Endothelial cell of umbilical vein (primary cell): ENCODE measurements at regions not wholly inside any gene's neighbourhood (a gene's known extent, or its start where the extent isn't known, plus 50 kb on each side); places are given as distances from the start of the nearest gene placed in this dataset.

Experiments used
- BruUV-seq: library from RNA; stranded (reverse); fragments of 400-500 nt; replicated peaks from 2 replicates; lab custom pipeline; 2021; lab: Mats Ljungman, UMichigan
- CTCF ChIA-PET: fragments of 300-600, 350-600 bp; sonication (Branson Sonifier 250); formaldehyde crosslinking; loops from one replicate; lab custom pipeline; 2021; ENCODE audit warnings: antibody characterized with exemption, inconsistent platforms; lab: Charles Lee
- POLR2A ChIA-PET: fragments of 300-600, 350-600 bp; sonication (Branson Sonifier 250); formaldehyde crosslinking; loops from one replicate; lab custom pipeline; 2021; ENCODE audit warnings: antibody characterized with exemption, inconsistent platforms; lab: Charles Lee
- DNase-seq: peaks from one replicate; pipeline ENCODE4 v3.0.0-alpha.2; 2011; ENCODE audit warnings: low read depth, low spot score
- FAIRE-seq: peaks from 2 replicates; lab custom pipeline; 2011; peaks lifted over from hg19 to GRCh38; lab: Jason Lieb, UNC
- H2AFZ ChIP-seq: 2 replicates; pipeline ENCODE4 v1.6.0; 2012; ENCODE audit warnings: low read depth, low read length, control low read depth, inconsistent platforms
- H3K27ac ChIP-seq: 2 replicates; pipeline ENCODE4 v1.5.1; 2011; ENCODE audit warnings: low read depth, mild to moderate bottlenecking, control low read depth, low read length, moderate library complexity; ENCODE audit not compliant: insufficient read depth
- H3K27me3 ChIP-seq, 2 experiments: 2 replicates each; pipeline versions ENCODE4 v1.6.0 to v1.6.1; 2011; ENCODE audit warnings: low read length in 2 of 2, mixed read lengths in 1 of 2; ENCODE audit not compliant: control insufficient read depth in 2 of 2, insufficient read depth in 2 of 2
- H3K36me3 ChIP-seq, 2 experiments: 2 replicates in 1 of 2; 3 replicates in 1 of 2; pipeline ENCODE4 v1.5.1; 2011; ENCODE audit warnings: low read length in 2 of 2, mild to moderate bottlenecking in 1 of 2, moderate library complexity in 1 of 2; ENCODE audit not compliant: control insufficient read depth in 2 of 2, insufficient read depth in 2 of 2; ENCODE audit errors: extremely low read depth in 1 of 2
- H3K4me1 ChIP-seq: 3 replicates; pipeline ENCODE4 v1.5.1; 2011; ENCODE audit warnings: mild to moderate bottlenecking, low read length; ENCODE audit not compliant: control insufficient read depth, insufficient read depth; ENCODE audit errors: extremely low read depth
- H3K4me2 ChIP-seq: 2 replicates; pipeline ENCODE4 v1.6.1; 2011; ENCODE audit warnings: low read length, control low read depth, mixed read lengths; ENCODE audit not compliant: insufficient read depth
- H3K4me3 ChIP-seq, 3 experiments: fragments of 200-600 bp in 1 of 3; sonication (generic), shearing (Covaris generic) in 1 of 3; replicated peaks in 1 of 3; 2 replicates each; pipeline ENCODE4 v1.5.1; 2011 to 2016; ENCODE audit warnings: control low read depth in 3 of 3, low read length in 3 of 3, mild to moderate bottlenecking in 2 of 3, inconsistent platforms in 1 of 3, low read depth in 1 of 3, moderate library complexity in 1 of 3; ENCODE audit not compliant: insufficient read depth in 1 of 3
- H3K79me2 ChIP-seq: 2 replicates; pipeline ENCODE4 v1.6.0; 2012; ENCODE audit warnings: low read length, inconsistent platforms; ENCODE audit not compliant: control insufficient read depth, insufficient read depth
- H3K9ac ChIP-seq: replicated peaks from 2 replicates; pipeline ENCODE3; 2011; ENCODE audit warnings: low read length, control low read depth; ENCODE audit not compliant: insufficient read depth; ENCODE audit errors: extremely low read depth
- H3K9me1 ChIP-seq: replicated peaks from 3 replicates; pipeline ENCODE4 v1.6.0; 2011; ENCODE audit warnings: mild to moderate bottlenecking, low read length; ENCODE audit not compliant: control insufficient read depth, insufficient read depth; ENCODE audit errors: extremely low read depth
- H3K9me3 ChIP-seq: replicated peaks from 2 replicates; pipeline ENCODE4 v1.5.1; 2012; ENCODE audit warnings: low read length, inconsistent platforms; ENCODE audit not compliant: control insufficient read depth, insufficient read depth
- H4K20me1 ChIP-seq: replicated peaks from 2 replicates; pipeline ENCODE3; 2011; ENCODE audit warnings: mild to moderate bottlenecking, low read length; ENCODE audit not compliant: control insufficient read depth, insufficient read depth; ENCODE audit errors: extremely low read depth
- EZH2 ChIP-seq: IDR thresholded peaks from 2 replicates; pipeline ENCODE4 v1.6.1; 2012; ENCODE audit warnings: borderline replicate concordance, low read depth, mild to moderate bottlenecking, moderate library complexity, low read length, inconsistent platforms; ENCODE audit not compliant: severe bottlenecking
- FOS ChIP-seq: IDR thresholded peaks from 2 replicates; pipeline ENCODE4 v1.6.1; 2011; ENCODE audit warnings: mild to moderate bottlenecking, low read length, moderate library complexity, borderline replicate concordance; ENCODE audit not compliant: insufficient read depth
- GATA2 ChIP-seq: IDR thresholded peaks from 2 replicates; pipeline ENCODE4 v1.7.0; 2011; ENCODE audit warnings: low read depth, mild to moderate bottlenecking, moderate library complexity, mixed read lengths, low read length; ENCODE audit not compliant: insufficient read length, insufficient read depth
- MYC ChIP-seq: IDR thresholded peaks from one replicate; pipeline ENCODE4 v1.6.1; 2011; ENCODE audit warnings: mild to moderate bottlenecking, low read depth, low read length
- POLR2AphosphoS5 ChIP-seq: IDR thresholded peaks from 2 replicates; pipeline ENCODE4 v1.6.1; 2012; ENCODE audit warnings: low read depth, mild to moderate bottlenecking, control low read depth, low read length, moderate library complexity; ENCODE audit not compliant: insufficient read depth
- dilution Hi-C: fragments of 300-500 bp; cut with MboI; formaldehyde crosslinking; loops from one replicate; pipeline ENCODE4 v1.15.0; 2019; ENCODE audit warnings: low sequenced_read_pairs; ENCODE audit not compliant: extremely low pct_ligation_motif_present
- intact Hi-C: fragments of 100-400 bp; cut with micrococcal nuclease; formaldehyde crosslinking; loops from one replicate; pipeline ENCODE4 v1.10.0; 2022
- TF ChIP-seq, protein P1 (sequence below), 2 donors: IDR thresholded peaks; 1 replicate in 1 of 2; 2 replicates in 1 of 2; pipeline ENCODE4 v1.5.1; 2011; ENCODE audit warnings: low read length in 2 of 2, mild to moderate bottlenecking in 2 of 2, moderate library complexity in 2 of 2, control low read depth in 1 of 2, inconsistent platforms in 1 of 2, low read depth in 1 of 2; ENCODE audit not compliant: insufficient read depth in 1 of 2; ENCODE audit errors: extremely low read depth in 1 of 2
- TF ChIP-seq, protein P2 (sequence below): IDR thresholded peaks from 2 replicates; pipeline ENCODE4 v1.6.1; 2011; ENCODE audit not compliant: insufficient read depth, insufficient read length

DNA sequence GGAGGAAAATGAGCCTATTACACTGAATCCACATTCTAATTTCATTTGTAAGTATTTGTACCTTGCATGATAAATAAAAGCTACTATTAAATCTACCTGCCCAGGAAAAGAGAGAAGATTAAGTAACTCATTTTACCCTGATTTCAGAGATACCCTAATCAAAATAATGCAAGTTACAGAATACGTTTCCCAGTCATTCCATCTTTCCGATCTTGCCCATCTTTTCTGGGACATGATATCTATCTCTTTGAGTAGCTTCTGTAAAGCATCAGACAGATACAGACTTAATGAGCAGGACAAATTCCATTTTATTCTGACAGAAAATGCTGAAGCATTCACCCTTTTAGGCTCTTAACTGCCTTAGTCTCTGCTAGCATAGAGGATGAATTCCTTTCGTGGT lies 56.6 kb downstream of the SPRY2 start:
- H3K27me3 ChIP-seq, result no peaks in the 10 kb centered on the region
- intact Hi-C loops (no loop called here), dilution Hi-C loops (no loop called here)
- H3K9me3 ChIP-seq, result no peaks in the 10 kb centered on the region
- TF ChIP-seq GATA2, result no peak
- TF ChIP-seq, protein P1, sequence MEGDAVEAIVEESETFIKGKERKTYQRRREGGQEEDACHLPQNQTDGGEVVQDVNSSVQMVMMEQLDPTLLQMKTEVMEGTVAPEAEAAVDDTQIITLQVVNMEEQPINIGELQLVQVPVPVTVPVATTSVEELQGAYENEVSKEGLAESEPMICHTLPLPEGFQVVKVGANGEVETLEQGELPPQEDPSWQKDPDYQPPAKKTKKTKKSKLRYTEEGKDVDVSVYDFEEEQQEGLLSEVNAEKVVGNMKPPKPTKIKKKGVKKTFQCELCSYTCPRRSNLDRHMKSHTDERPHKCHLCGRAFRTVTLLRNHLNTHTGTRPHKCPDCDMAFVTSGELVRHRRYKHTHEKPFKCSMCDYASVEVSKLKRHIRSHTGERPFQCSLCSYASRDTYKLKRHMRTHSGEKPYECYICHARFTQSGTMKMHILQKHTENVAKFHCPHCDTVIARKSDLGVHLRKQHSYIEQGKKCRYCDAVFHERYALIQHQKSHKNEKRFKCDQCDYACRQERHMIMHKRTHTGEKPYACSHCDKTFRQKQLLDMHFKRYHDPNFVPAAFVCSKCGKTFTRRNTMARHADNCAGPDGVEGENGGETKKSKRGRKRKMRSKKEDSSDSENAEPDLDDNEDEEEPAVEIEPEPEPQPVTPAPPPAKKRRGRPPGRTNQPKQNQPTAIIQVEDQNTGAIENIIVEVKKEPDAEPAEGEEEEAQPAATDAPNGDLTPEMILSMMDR (IDR thresholded peaks at IDR 0.05; ENCODE audit: extremely low read depth in 1 of 2, insufficient read depth in 1 of 2, low read depth in 1 of 2, low read length in 2 of 2), result no peak
- no peak for TF ChIP-seq EZH2
- TF ChIP-seq POLR2AphosphoS5, result no peak
- no peaks in the 10 kb centered on the region for H3K4me1 ChIP-seq
- no TSS peak for BruUV-seq
- no peak overlapping the region for H3K27ac ChIP-seq
- no peak overlapping the region for H3K9ac ChIP-seq
- H3K4me3 ChIP-seq, result no peak overlapping the region
- H3K79me2 ChIP-seq, result no peaks in the 10 kb centered on the region
- H3K36me3 ChIP-seq, result no peaks in the 10 kb centered on the region
- POLR2A ChIA-PET, result no interaction called here
- DNase-seq, result no peak
- H3K9me1 ChIP-seq, result no peaks in the 10 kb centered on the region
- FAIRE-seq, result no peak
- no peaks in the 10 kb centered on the region for H4K20me1 ChIP-seq
- no peak overlapping the region for H3K4me2 ChIP-seq
- H2AFZ ChIP-seq, result no peak overlapping the region
- CTCF ChIA-PET, result interaction anchor here (1.2 to 1.6 kb wide), 2 partner anchors 13 to 58 kb away, joined by 3 to 4 read pairs; no protein-coding TSS in a partner anchor

DNA sequence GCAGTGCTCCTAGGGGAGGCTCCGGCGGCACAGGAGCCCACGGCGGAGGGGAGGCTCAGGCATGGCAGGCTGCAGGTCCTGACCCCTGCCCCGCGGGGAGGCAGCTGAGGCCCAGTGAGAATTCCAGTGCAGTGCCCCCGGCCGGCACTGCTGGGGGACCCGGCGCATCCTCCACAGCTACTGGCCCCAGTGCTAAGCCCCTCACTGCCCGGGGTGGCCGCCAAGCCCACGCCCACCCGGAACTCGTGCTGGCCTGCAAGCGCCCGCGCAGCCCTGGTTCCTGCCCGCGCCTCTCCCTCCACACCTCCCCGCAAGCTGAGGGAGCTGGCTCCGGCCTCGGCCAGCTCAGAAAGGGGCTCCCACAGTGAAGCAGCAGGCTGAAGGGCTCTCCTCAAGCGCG lies 62.2 kb downstream of the SPRY2 start:
- CTCF ChIA-PET, result no interaction called here
- Histone ChIP-seq H3K9me1 (no peaks in the 10 kb centered on the region), H3K27me3 (no peaks in the 10 kb centered on the region), H3K9me3 (no peaks in the 10 kb centered on the region), H3K4me2 (no peak overlapping the region), H3K79me2 (no peaks in the 10 kb centered on the region), H3K27ac (no peak overlapping the region), H4K20me1 (no peaks in the 10 kb centered on the region), H3K9ac (no peak overlapping the region), H2AFZ (no peak overlapping the region), H3K36me3 (no peaks in the 10 kb centered on the region), H3K4me1 (peaks cover 12% of the 10 kb centered on the region), H3K4me3 (no peak overlapping the region)
- POLR2A ChIA-PET, result no interaction called here
- TF ChIP-seq, protein P2, sequence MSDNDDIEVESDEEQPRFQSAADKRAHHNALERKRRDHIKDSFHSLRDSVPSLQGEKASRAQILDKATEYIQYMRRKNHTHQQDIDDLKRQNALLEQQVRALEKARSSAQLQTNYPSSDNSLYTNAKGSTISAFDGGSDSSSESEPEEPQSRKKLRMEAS, result no peak
- TF ChIP-seq EZH2 (no peak), FOS (no peak), GATA2 (no peak), MYC (no peak)
- FAIRE-seq (no peak), DNase-seq (no peak)
- intact Hi-C loops, result loop anchor here (5.0 kb wide), 1 partner anchor 241 kb away; no protein-coding TSS in a partner anchor
- no TSS peak for BruUV-seq
- dilution Hi-C loops, result no loop called here
